Activated B cell treated with CpG ODN at 0.5 μM for 24 hours (primary cell): ENCODE measurements at regions not wholly inside any gene's neighbourhood (a gene's known extent, or its start where the extent isn't known, plus 50 kb on each side); places are given as distances from the start of the nearest gene placed in this dataset.

Source experiments
- ATAC-seq: fragments of 200-7000 bp; cut with Tn5 transposase; one replicate; pipeline ENCODE4 v1.10.0; 2021; ENCODE audit warnings: low read depth, mild to moderate bottlenecking, moderate library complexity
- CTCF ChIA-PET: fragments of 350-600 bp; sonication (Branson Sonifier 250); formaldehyde crosslinking; loops from one replicate; lab custom pipeline; 2021; ENCODE audit warnings: antibody characterized with exemption; lab: Charles Lee
- POLR2A ChIA-PET: fragments of 350-600 bp; sonication (Branson Sonifier 250); formaldehyde crosslinking; loops from one replicate; lab custom pipeline; 2021; ENCODE audit warnings: antibody characterized with exemption; lab: Charles Lee
- DNase-seq: peaks from one replicate; pipeline ENCODE4 v3.0.0; 2022
- H3K27ac Mint-ChIP-seq: one replicate; pipeline ENCODE4 v1.8.0; 2020; ENCODE audit warnings: mixed read lengths
- H3K27me3 Mint-ChIP-seq: one replicate; pipeline ENCODE4 v1.8.0; 2021; ENCODE audit warnings: mixed read lengths
- H3K36me3 Mint-ChIP-seq: one replicate; pipeline ENCODE4 v1.8.0; 2021; ENCODE audit warnings: low read depth, mixed read lengths
- H3K4me1 Mint-ChIP-seq: one replicate; pipeline ENCODE4 v1.8.0; 2021; ENCODE audit warnings: mixed read lengths
- H3K4me3 Mint-ChIP-seq: one replicate; pipeline ENCODE4 v1.8.0; 2020; ENCODE audit warnings: mild to moderate bottlenecking, mixed read lengths
- H3K9me3 Mint-ChIP-seq: one replicate; pipeline ENCODE4 v1.8.0; 2020; ENCODE audit warnings: mixed read lengths
- intact Hi-C: fragments of 100-400 bp; cut with micrococcal nuclease; formaldehyde crosslinking; loops from one replicate; pipeline ENCODE4 v1.15.1; 2024
- TF ChIP-seq, protein P1 (sequence below): fragments of 200-600 bp; IDR thresholded peaks from one replicate; pipeline ENCODE4 v1.8.0; 2022; ENCODE audit warnings: antibody characterized with exemption, mild to moderate bottlenecking

DNA sequence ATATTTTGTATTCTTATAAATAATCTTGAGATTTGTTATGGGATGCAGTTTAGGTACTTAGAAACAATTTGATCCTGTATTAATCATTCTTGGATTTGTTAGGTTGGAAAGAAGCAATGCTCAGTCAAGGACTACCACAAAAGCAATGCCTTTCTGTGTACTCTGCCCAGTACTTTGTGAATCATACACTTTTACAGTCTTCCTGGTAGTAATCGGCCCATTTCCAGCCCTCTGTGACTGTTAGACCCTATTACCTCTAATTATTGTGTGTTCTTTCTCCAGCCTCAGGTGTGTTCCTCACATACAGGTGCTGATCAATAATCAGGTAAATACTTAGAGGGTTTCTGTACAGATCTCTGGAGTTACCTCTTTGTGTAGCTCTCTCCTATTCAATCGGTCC, 609.0 kb downstream of the KCNH5 start:
- ATAC-seq (no peak), DNase-seq (no peak)
- TF ChIP-seq, protein P1, sequence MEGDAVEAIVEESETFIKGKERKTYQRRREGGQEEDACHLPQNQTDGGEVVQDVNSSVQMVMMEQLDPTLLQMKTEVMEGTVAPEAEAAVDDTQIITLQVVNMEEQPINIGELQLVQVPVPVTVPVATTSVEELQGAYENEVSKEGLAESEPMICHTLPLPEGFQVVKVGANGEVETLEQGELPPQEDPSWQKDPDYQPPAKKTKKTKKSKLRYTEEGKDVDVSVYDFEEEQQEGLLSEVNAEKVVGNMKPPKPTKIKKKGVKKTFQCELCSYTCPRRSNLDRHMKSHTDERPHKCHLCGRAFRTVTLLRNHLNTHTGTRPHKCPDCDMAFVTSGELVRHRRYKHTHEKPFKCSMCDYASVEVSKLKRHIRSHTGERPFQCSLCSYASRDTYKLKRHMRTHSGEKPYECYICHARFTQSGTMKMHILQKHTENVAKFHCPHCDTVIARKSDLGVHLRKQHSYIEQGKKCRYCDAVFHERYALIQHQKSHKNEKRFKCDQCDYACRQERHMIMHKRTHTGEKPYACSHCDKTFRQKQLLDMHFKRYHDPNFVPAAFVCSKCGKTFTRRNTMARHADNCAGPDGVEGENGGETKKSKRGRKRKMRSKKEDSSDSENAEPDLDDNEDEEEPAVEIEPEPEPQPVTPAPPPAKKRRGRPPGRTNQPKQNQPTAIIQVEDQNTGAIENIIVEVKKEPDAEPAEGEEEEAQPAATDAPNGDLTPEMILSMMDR = no peak
- Mint-ChIP-seq H3K36me3 (no peaks in the 10 kb centered on the region), H3K4me1 (no peaks in the 10 kb centered on the region), H3K27ac (no peak overlapping the region), H3K9me3 (peaks cover 35% of the 10 kb centered on the region), H3K4me3 (no peak overlapping the region), H3K27me3 (no peaks in the 10 kb centered on the region)
- POLR2A ChIA-PET = no interaction called here
- intact Hi-C loops = no loop called here
- CTCF ChIA-PET = no interaction called here

DNA sequence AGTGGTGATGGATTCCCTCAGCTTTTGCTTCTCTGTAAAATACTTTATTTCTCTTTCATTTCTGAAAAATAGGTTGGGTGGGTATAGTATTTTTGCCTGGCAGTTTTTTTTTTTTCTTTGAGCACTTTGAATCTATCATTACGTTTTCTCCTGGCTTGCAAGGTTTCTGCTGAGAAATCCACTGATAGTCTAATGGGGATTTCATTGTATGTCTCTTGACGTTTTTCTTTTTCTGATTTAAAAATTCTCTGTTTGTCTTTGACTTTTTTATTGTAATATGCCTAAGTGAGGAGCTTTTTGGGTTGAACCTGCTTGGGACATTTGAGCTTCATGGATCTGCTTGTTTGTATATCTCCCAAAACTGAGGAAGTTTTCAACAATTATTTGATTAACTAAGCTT, 606.0 kb downstream of the KCNH5 start:
- Mint-ChIP-seq H3K4me1 (no peaks in the 10 kb centered on the region), H3K27me3 (no peaks in the 10 kb centered on the region), H3K27ac (no peak overlapping the region), H3K4me3 (no peak overlapping the region), H3K36me3 (no peaks in the 10 kb centered on the region), H3K9me3 (peaks cover 24% of the 10 kb centered on the region)
- no peak for DNase-seq
- intact Hi-C loops = no loop called here
- CTCF ChIA-PET = no interaction called here
- ATAC-seq = no peak
- TF ChIP-seq, protein P1 = no peak
- POLR2A ChIA-PET = no interaction called here

DNA sequence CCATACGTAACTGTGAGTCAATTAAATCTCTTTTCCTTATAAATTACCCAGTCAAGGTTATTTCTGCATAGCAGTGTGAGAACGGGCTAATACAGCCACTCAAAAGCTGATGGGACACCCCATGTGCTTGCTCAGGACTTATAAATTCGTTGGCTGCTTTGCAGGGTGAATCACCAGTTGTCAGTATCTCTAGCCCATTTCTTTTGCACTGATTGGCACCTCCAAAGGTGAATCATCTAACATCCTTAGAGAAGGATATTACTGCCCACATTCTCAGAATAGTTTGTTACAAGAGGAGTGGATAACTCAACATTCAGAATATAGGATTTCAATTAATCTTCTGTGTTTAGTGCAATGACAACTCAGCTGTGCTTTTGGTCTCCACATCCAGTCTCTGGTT, 601.5 kb downstream of the KCNH5 start:
- peaks cover 15% of the 10 kb centered on the region for H3K9me3 Mint-ChIP-seq
- ATAC-seq = no peak
- no peak overlapping the region for H3K27ac Mint-ChIP-seq
- no peaks in the 10 kb centered on the region for H3K27me3 Mint-ChIP-seq
- H3K4me3 Mint-ChIP-seq = no peak overlapping the region
- ChIA-PET POLR2A (no interaction called here), CTCF (no interaction called here)
- TF ChIP-seq, protein P1 = no peak
- no peaks in the 10 kb centered on the region for H3K4me1 Mint-ChIP-seq
- no peaks in the 10 kb centered on the region for H3K36me3 Mint-ChIP-seq
- DNase-seq = no peak
- intact Hi-C loops = no loop called here

DNA sequence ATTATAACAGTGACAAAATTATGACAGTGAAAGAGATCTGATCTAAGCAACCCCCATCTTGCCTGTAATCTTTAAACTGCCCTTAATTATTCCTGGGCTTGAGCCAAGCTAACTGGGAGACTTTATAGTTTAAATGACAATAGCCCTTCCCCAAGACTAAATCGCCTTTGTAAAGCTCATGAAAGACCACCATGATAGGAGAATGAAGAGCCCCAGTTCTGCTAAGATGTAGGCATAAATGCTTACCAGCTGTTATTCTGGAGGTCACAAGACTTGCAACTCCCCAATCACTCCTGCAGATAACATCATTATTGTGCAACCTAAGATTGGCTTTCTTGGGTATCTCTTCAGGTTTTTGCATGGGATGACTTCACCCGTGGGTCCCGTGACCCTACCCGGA, 599.7 kb downstream of the KCNH5 start:
- DNase-seq (no peak), ATAC-seq (no peak)
- H3K27ac Mint-ChIP-seq = no peak overlapping the region
- TF ChIP-seq, protein P1 = no peak
- H3K4me3 Mint-ChIP-seq = no peak overlapping the region
- no peaks in the 10 kb centered on the region for H3K4me1 Mint-ChIP-seq
- POLR2A ChIA-PET = no interaction called here
- CTCF ChIA-PET = no interaction called here
- intact Hi-C loops = no loop called here
- no peaks in the 10 kb centered on the region for H3K27me3 Mint-ChIP-seq
- peaks cover 4% of the 10 kb centered on the region for H3K9me3 Mint-ChIP-seq
- H3K36me3 Mint-ChIP-seq = no peaks in the 10 kb centered on the region

DNA sequence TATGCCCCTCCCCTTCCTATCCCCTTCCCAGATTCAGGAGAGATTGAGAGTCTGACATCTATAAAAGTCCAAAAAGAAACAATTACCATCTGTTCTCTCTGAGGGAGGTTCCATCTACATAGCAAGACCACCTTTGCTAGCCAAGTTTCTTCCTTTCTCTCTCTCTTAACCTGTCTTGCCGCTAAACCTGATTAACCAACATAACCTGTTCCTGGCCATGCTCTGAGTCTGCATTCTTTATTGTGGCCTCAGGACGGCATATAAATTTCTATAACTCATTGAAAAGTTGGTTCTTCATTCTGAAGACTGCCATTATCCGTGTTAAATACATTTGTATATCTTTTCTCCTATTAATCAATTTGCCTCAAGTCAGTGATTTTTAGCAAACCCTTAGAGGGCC, 594.0 kb downstream of the KCNH5 start:
- Mint-ChIP-seq H3K27ac (no peak overlapping the region), H3K27me3 (no peaks in the 10 kb centered on the region), H3K9me3 (peaks cover under 1% of the 10 kb centered on the region), H3K36me3 (no peaks in the 10 kb centered on the region), H3K4me3 (no peak overlapping the region), H3K4me1 (no peaks in the 10 kb centered on the region)
- POLR2A ChIA-PET = no interaction called here
- CTCF ChIA-PET = interaction anchor here (0.7 kb wide), 1 partner anchor 9 kb away, joined by 3 read pairs; no protein-coding TSS in a partner anchor
- TF ChIP-seq, protein P1 = no peak
- intact Hi-C loops = no loop called here
- DNase-seq = no peak
- ATAC-seq = no peak
